ENCODE measurements at regions not wholly inside any gene's neighbourhood (a gene's known extent, or its start where the extent isn't known, plus 50 kb on each side); places are given as distances from the start of the nearest gene placed in this dataset.

DNA sequence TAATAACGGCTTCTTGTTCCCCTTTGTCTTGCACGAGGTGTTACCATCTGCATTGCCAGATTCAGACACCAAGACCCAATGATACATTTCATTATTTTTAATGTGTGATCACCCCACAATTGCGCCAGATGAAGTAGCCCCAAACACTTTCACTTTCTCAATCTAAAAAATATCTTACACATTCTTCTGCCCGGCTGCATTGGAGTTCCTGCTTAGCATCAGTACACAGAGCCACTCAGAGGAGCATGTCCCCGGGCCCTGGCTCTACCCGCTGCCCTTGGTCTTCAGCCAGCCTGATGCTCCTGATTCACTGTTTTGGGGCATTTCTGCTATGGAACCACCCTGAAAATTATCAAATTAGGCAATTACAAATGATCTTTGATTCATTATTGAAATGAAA, 66.0 kb upstream of the TENM3 start:
- in situ Hi-C loops (cut with HindIII; ENCODE audit: extremely low pct_ligation_motif_present, low pct_unique_long_range_greater_than_20kb) = no loop called here
- H3K4me2 ChIP-seq (ENCODE audit: low read depth, low read length) = no peak overlapping the region
- POLR2A ChIA-PET = no interaction called here
- no peaks in the 10 kb centered on the region for H3K36me3 ChIP-seq (replicated peaks in 1 of 2; ENCODE audit: control insufficient read depth in 1 of 2, insufficient read depth in 2 of 2, low read length in 2 of 2)
- no peaks in the 10 kb centered on the region for H4K20me1 ChIP-seq (ENCODE audit: insufficient read depth, low read length)
- H3K79me2 ChIP-seq (ENCODE audit: insufficient read depth, low read length) = no peaks in the 10 kb centered on the region
- H3K27ac ChIP-seq (ENCODE audit: extremely low read length, insufficient read depth, low read length) = no peak overlapping the region
- H3K9me3 ChIP-seq (ENCODE audit: low read length) = no peaks in the 10 kb centered on the region
- H3K4me3 ChIP-seq (replicated peaks in 1 of 3; ENCODE audit: insufficient read depth in 1 of 3, low read depth in 2 of 3, low read length in 3 of 3) = no peak overlapping the region
- no TSS peak for BruUV-seq (replicated peaks)
- intact Hi-C loops (cut with micrococcal nuclease; ENCODE audit: unreplicated experiment) = no loop called here
- H3K9ac ChIP-seq (ENCODE audit: insufficient read depth, low read depth, low read length) = no peak overlapping the region
- FAIRE-seq (no peak), DNase-seq (ENCODE audit: low spot score) (no peak), ATAC-seq (no peak)
- H3K27me3 ChIP-seq (ENCODE audit: control insufficient read depth in 1 of 2, insufficient read depth in 2 of 2, low read length in 2 of 2) = no peaks in the 10 kb centered on the region
- TF ChIP-seq, protein P1, sequence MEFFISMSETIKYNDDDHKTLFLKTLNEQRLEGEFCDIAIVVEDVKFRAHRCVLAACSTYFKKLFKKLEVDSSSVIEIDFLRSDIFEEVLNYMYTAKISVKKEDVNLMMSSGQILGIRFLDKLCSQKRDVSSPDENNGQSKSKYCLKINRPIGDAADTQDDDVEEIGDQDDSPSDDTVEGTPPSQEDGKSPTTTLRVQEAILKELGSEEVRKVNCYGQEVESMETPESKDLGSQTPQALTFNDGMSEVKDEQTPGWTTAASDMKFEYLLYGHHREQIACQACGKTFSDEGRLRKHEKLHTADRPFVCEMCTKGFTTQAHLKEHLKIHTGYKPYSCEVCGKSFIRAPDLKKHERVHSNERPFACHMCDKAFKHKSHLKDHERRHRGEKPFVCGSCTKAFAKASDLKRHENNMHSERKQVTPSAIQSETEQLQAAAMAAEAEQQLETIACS (CRISPR knock-in tag; IDR thresholded peaks at IDR 0.05) = no peak
- TF ChIP-seq PCBP1 (IDR thresholded peaks at IDR 0.05; ENCODE audit: borderline replicate concordance, low read depth, low read length) (no peak), CC2D1A (CRISPR knock-in tag; IDR thresholded peaks at IDR 0.05) (no peak), ZNF431 (CRISPR knock-in tag; IDR thresholded peaks at IDR 0.05; ENCODE audit: borderline replicate concordance, low read depth) (no peak), ZNF460 (CRISPR knock-in tag; IDR thresholded peaks at IDR 0.05; ENCODE audit: borderline replicate concordance) (no peak), CBFB (CRISPR knock-in tag; IDR thresholded peaks at IDR 0.05) (no peak), ZNF333 (CRISPR knock-in tag; IDR thresholded peaks at IDR 0.05; ENCODE audit: borderline replicate concordance) (no peak), ZNF781 (CRISPR knock-in tag; IDR thresholded peaks at IDR 0.05; ENCODE audit: borderline replicate concordance, not compliant biosample characterization) (no peak), ZNF20 (CRISPR knock-in tag; IDR thresholded peaks at IDR 0.05) (no peak), ATAD3A (CRISPR knock-in tag; IDR thresholded peaks at IDR 0.05) (no peak), NFIB (CRISPR knock-in tag; IDR thresholded peaks at IDR 0.05; ENCODE audit: borderline replicate concordance) (no peak), RBFOX2 (IDR thresholded peaks at IDR 0.05; ENCODE audit: low read depth, low read length) (no peak), HMG20A (CRISPR knock-in tag; IDR thresholded peaks at IDR 0.05; ENCODE audit: borderline replicate concordance) (no peak)
- TF ChIP-seq, protein P2, sequence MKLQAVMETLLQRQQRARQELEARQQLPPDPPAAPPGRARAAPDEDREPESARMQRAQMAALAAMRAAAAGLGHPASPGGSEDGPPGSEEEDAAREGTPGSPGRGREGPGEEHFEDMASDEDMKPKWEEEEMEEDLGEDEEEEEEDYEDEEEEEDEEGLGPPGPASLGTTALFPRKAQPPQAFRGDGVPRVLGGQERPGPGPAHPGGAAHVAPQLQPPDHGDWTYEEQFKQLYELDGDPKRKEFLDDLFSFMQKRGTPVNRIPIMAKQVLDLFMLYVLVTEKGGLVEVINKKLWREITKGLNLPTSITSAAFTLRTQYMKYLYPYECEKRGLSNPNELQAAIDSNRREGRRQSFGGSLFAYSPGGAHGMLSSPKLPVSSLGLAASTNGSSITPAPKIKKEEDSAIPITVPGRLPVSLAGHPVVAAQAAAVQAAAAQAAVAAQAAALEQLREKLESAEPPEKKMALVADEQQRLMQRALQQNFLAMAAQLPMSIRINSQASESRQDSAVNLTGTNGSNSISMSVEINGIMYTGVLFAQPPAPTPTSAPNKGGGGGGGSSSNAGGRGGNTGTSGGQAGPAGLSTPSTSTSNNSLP (IDR thresholded peaks at IDR 0.05; ENCODE audit: low read depth, low read length) = no peak
- WGBS (ENCODE audit: low lambda C conversion rate) = 6% methylated on average over 6 of the region's 6 CpGs
- H3K4me1 ChIP-seq (ENCODE audit: insufficient read depth, low read length) = no peaks in the 10 kb centered on the region
- CTCF ChIA-PET (ENCODE audit: low intra/inter-chr PET ratio, low total read pairs) = no interaction called here
- no peak overlapping the region for H2AFZ ChIP-seq (ENCODE audit: low read length)

All from HepG2 (cell line).